Spleen (tissue), 3 donors: ENCODE measurements at regions not wholly inside any gene's neighbourhood (a gene's known extent, or its start where the extent isn't known, plus 50 kb on each side); places are given as distances from the start of the nearest gene placed in this dataset.

Source experiments
- POLR2A ChIP-seq, 3 donors: fragments of 450-650 bp; IDR thresholded peaks; one replicate each; pipeline ENCODE4 v1.5.1; 2017; ENCODE audit warnings: antibody characterized with exemption in 3 of 3, mild to moderate bottlenecking in 1 of 3
- POLR2AphosphoS5 ChIP-seq, 3 donors: sonication (generic); formaldehyde crosslinking; IDR thresholded peaks; one replicate each; pipeline ENCODE4 v1.5.1; 2017; ENCODE audit warnings: antibody characterized with exemption in 3 of 3

GRCh38 chr5:135107986-135108385 lies 74.0 kb upstream of the PITX1 start:
- TF ChIP-seq POLR2AphosphoS5 (IDR thresholded peaks at IDR 0.05): no peak
- TF ChIP-seq POLR2A (IDR thresholded peaks at IDR 0.05): no peak
